ENCODE measurements at regions not wholly inside any gene's neighbourhood (a gene's known extent, or its start where the extent isn't known, plus 50 kb on each side); places are given as distances from the start of the nearest gene placed in this dataset.

DNA sequence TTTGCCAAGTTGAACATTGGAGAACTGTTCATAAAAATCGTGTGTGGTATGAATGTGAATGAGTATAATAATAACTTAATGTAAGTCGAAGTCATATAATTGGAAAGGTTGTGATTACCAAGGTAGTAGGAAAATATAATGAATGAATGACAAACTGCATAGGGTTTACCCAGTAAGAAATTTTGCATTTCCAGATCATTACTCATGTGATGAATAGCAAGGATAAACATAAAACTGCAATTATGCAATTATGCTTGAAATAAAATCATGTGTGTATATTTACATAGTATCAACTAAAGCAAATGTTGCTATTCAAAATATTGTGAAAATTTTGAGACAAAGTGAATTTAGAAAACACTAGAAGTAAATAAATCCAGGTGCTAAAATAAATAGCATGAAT is 1108.7 kb upstream of the TMEFF2 start (continued):
- TF ChIP-seq E2F5 (CRISPR knock-in tag; IDR thresholded peaks at IDR 0.05) (no peak), TEAD4 (CRISPR knock-in tag; IDR thresholded peaks at IDR 0.05) (no peak), HMGA2 (CRISPR knock-in tag; IDR thresholded peaks at IDR 0.05) (no peak), FOXP4 (CRISPR knock-in tag; IDR thresholded peaks at IDR 0.05) (no peak), ZNF532 (CRISPR knock-in tag; IDR thresholded peaks at IDR 0.05; ENCODE audit: borderline replicate concordance) (no peak), ZNF121 (CRISPR knock-in tag; IDR thresholded peaks at IDR 0.05) (no peak), SOX15 (CRISPR knock-in tag; IDR thresholded peaks at IDR 0.05) (no peak)
- TF ChIP-seq, protein P1, sequence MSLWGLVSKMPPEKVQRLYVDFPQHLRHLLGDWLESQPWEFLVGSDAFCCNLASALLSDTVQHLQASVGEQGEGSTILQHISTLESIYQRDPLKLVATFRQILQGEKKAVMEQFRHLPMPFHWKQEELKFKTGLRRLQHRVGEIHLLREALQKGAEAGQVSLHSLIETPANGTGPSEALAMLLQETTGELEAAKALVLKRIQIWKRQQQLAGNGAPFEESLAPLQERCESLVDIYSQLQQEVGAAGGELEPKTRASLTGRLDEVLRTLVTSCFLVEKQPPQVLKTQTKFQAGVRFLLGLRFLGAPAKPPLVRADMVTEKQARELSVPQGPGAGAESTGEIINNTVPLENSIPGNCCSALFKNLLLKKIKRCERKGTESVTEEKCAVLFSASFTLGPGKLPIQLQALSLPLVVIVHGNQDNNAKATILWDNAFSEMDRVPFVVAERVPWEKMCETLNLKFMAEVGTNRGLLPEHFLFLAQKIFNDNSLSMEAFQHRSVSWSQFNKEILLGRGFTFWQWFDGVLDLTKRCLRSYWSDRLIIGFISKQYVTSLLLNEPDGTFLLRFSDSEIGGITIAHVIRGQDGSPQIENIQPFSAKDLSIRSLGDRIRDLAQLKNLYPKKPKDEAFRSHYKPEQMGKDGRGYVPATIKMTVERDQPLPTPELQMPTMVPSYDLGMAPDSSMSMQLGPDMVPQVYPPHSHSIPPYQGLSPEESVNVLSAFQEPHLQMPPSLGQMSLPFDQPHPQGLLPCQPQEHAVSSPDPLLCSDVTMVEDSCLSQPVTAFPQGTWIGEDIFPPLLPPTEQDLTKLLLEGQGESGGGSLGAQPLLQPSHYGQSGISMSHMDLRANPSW (CRISPR knock-in tag; conservative IDR thresholded peaks at IDR 0.05; ENCODE audit: low read depth), result no peak
- TF ChIP-seq, protein P2, sequence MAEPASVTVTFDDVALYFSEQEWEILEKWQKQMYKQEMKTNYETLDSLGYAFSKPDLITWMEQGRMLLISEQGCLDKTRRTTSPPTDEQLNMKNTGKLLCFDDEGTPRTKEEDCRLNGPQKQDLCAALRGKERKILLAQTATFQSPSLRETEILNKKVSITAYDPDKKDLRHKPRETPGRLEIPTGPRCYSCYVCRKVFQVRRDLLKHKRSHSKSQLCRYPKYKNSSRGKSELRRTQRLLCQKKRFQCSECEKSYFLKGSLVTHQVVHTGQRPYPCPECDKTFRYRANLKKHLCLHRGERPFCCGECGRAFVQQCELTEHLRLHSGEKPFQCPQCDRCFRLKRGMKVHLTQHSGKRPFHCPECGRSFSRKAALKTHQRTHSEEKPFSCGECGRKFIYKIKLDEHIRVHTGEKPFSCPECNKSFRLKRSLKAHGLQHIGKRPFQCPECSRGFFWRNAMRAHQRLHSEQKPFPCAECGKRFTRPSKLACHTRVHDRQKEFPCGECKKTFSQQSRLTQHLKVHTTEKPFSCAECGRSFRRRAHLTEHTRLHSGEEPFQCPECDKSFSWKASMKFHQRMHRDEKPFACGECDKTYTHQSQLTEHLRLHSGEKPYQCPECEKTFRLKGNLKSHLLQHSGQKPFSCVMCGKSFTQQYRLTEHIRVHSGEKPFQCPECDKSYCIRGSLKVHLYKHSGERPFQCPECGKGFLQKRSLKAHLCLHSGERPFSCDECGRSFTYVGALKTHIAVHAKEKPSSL (CRISPR knock-in tag; conservative IDR thresholded peaks at IDR 0.05), result no peak

- Mint-ChIP-seq H3K27me3 (ENCODE audit: low read depth) (no peaks in the 10 kb centered on the region), H3K4me1 (peaks cover 12% of the 10 kb centered on the region), H3K4me3 (no peak overlapping the region), H3K27ac (no peak overlapping the region), H3K9me3 (peaks cover 16% of the 10 kb centered on the region), H3K36me3 (no peaks in the 10 kb centered on the region)
- DNase-seq (ENCODE audit: low spot score), result no peak
- ChIA-PET CTCF (no interaction called here), POLR2A (no interaction called here)
- no peak for ATAC-seq
- TF ChIP-seq, protein P3, sequence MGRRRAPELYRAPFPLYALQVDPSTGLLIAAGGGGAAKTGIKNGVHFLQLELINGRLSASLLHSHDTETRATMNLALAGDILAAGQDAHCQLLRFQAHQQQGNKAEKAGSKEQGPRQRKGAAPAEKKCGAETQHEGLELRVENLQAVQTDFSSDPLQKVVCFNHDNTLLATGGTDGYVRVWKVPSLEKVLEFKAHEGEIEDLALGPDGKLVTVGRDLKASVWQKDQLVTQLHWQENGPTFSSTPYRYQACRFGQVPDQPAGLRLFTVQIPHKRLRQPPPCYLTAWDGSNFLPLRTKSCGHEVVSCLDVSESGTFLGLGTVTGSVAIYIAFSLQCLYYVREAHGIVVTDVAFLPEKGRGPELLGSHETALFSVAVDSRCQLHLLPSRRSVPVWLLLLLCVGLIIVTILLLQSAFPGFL (CRISPR knock-in tag; IDR thresholded peaks at IDR 0.05; ENCODE audit: borderline replicate concordance), result no peak
- TF ChIP-seq JAZF1 (CRISPR knock-in tag; IDR thresholded peaks at IDR 0.05) (no peak), ZSCAN18 (CRISPR knock-in tag; IDR thresholded peaks at IDR 0.05) (no peak), GTF2I (CRISPR knock-in tag; conservative IDR thresholded peaks at IDR 0.05) (no peak), FOXK1 (CRISPR knock-in tag; IDR thresholded peaks at IDR 0.05) (no peak), ZNF263 (CRISPR knock-in tag; IDR thresholded peaks at IDR 0.05; ENCODE audit: low read depth) (no peak)
- TF ChIP-seq, protein P4, sequence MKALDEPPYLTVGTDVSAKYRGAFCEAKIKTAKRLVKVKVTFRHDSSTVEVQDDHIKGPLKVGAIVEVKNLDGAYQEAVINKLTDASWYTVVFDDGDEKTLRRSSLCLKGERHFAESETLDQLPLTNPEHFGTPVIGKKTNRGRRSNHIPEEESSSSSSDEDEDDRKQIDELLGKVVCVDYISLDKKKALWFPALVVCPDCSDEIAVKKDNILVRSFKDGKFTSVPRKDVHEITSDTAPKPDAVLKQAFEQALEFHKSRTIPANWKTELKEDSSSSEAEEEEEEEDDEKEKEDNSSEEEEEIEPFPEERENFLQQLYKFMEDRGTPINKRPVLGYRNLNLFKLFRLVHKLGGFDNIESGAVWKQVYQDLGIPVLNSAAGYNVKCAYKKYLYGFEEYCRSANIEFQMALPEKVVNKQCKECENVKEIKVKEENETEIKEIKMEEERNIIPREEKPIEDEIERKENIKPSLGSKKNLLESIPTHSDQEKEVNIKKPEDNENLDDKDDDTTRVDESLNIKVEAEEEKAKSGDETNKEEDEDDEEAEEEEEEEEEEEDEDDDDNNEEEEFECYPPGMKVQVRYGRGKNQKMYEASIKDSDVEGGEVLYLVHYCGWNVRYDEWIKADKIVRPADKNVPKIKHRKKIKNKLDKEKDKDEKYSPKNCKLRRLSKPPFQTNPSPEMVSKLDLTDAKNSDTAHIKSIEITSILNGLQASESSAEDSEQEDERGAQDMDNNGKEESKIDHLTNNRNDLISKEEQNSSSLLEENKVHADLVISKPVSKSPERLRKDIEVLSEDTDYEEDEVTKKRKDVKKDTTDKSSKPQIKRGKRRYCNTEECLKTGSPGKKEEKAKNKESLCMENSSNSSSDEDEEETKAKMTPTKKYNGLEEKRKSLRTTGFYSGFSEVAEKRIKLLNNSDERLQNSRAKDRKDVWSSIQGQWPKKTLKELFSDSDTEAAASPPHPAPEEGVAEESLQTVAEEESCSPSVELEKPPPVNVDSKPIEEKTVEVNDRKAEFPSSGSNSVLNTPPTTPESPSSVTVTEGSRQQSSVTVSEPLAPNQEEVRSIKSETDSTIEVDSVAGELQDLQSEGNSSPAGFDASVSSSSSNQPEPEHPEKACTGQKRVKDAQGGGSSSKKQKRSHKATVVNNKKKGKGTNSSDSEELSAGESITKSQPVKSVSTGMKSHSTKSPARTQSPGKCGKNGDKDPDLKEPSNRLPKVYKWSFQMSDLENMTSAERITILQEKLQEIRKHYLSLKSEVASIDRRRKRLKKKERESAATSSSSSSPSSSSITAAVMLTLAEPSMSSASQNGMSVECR (CRISPR knock-in tag; IDR thresholded peaks at IDR 0.05; ENCODE audit: borderline replicate concordance), result no peak
Measured at GRCh38 chr2:193294371-193294770, 1099.6 kb upstream of the TMEFF2 start.

Data from WTC11 (cell line).